ENCODE measurements at regions not wholly inside any gene's neighbourhood (a gene's known extent, or its start where the extent isn't known, plus 50 kb on each side); places are given as distances from the start of the nearest gene placed in this dataset.

DNA sequence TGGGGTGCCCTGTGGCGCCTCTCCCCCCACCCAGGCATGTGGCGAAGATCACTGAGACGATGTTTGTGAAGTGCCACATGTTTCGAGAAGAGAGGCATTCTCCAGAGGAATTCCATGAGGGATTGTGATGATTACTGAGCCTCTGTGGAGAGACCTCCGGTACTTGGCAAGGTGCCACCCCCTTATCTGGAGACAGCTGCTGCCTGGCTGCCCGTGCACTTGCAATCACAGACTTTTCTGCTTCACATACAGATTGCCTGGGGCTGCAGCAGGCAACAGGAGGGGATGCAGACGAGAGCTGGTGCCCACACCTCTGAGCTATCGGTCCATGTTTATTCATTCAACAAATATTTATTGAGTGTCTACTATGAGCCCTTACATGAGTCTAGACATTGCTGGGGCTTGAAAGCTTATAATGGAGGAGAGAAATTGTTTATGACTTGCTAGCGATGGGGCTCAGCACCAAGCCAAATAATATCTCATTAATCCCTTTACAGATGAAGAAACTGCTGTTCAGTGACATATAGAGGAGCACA, 317.2 kb upstream of the ZFHX3 start:
- TF ChIP-seq POLR2A (IDR thresholded peaks at IDR 0.05; ENCODE audit: low read depth, low read length) = no peak
- TF ChIP-seq POLR2AphosphoS5 (IDR thresholded peaks at IDR 0.05; ENCODE audit: low read depth, low read length) = no peak
- TF ChIP-seq TAF1 (IDR thresholded peaks at IDR 0.05; ENCODE audit: borderline replicate concordance, low read depth, low read length) = no peak
